Central memory CD4-positive, alpha-beta T cell (primary cell): ENCODE measurements at regions not wholly inside any gene's neighbourhood (a gene's known extent, or its start where the extent isn't known, plus 50 kb on each side); places are given as distances from the start of the nearest gene placed in this dataset.

Experiments
- DNase-seq: peaks from one replicate; pipeline ENCODE4 v3.0.0; 2022

DNA sequence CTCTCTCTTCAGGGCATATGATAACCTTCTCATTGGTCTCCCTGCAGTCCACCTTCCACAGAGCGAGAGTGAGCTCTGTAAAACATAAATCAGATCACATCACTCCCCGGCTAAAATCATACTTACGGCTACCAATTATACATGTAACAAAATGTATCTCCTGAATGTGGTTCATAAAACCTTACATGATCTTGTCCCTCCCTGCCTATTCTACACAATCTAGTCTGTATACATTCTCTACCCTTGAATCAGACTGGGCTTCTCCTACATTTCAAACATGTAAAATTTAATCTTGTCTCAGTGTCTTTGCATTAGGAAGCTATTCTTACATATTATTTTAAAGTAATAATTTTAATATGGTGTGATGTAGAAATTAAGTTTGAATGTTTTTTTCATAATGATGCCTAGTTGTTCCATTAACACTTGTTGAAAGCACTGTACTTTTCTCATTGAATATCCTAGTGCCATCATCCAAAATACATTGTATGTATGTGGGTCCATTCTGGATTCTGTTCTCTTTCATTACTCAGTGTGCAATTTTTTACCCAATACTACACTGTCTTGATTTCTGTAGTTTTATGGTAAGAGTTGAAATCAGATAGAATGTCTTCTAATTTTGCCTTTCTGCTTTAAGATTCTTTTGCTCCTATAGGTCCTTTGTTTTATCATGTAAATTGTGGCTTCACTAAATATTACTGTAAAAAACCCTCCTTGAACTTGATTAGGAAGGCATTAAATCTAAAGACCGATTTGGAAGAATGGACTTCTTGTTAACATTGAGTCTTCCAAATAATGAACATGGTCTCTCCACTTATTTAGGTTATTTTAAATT is 403.3 kb upstream of the EPHA7 start:
- no peak for DNase-seq

DNA sequence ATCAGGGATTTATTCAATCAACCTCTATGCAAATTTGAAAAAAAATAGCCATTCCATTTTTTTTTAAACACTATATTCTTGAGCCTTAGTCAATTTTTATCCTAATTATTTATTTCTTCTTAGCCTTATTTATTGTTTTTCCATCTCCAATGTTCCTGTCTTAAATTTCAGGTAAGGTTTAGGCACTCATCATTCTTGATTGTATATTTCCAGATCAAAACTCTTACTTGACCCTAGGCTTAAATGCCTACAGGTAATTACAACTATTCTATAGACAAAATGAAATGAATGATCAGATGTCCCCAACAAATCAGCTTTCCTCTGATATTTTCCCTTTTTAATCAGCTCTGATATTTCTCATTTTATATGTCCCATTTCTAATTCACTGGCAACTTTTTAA is 402.6 kb upstream of the EPHA7 start:
- no peak for DNase-seq

DNA sequence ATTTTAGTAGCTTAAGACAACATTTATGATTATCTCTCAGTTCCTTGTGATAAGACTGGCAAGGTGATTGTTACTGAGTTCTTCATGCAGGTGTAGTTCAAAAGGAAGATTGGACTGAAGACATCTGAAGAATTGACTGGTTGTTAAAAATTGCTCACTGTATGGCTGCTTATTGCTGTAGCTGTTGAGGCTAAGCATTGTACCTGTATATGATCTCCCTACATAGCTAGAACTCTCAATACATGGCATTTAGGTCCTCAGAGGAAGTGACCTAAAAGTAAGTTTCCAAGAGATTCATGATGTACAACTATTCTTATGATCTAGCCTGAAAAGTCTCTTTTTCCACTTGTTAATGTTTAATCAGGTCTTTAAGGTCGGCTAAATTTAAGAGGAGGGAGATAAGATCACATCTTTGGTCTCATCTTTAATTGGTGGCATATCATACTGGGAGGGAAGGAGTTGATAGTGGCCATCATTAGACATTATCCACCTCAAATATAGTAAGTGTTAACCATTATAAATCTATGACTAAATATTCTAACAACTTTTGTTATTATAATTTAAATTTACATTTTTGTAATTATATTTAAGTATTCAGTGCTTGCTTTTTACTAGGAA is 401.2 kb upstream of the EPHA7 start:
- no peak for DNase-seq

DNA sequence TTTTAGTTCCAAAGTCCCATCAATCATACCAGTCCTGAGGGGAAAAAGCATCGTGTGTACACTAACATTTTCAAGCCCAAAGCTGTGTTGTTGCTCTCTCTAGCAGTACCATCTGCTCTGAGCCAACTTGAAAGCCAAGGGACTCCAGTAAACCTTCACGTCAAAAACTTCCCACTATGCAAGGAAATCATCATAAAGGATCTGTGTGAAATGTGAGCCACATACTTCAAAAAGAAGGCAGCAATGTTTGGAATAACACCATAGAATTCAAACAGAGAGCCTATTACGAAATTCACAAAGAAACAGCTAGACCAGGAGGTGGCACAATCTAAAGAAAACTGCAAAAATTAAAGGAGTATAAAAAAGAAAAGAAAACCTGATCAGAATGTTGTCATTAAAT is 399.8 kb upstream of the EPHA7 start:
- no peak for DNase-seq

DNA sequence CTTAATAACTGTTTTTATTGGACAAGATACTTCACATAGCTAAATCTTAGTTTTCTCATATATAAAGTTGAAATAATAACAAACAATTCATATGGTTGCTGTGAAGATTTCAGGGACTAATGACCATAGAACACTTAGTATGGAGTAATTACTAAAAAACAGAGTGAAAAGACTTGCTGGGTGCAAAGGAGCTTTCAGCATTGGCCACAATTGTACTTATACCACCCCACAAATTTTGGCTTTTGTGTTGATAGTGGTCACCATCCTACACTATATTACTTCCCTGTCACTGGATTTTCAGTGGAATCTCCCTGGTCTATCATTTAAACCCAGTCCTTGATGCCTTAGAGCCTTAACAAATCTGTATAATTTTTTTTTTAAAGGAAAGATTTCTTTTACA is 398.6 kb upstream of the EPHA7 start:
- no peak for DNase-seq

DNA sequence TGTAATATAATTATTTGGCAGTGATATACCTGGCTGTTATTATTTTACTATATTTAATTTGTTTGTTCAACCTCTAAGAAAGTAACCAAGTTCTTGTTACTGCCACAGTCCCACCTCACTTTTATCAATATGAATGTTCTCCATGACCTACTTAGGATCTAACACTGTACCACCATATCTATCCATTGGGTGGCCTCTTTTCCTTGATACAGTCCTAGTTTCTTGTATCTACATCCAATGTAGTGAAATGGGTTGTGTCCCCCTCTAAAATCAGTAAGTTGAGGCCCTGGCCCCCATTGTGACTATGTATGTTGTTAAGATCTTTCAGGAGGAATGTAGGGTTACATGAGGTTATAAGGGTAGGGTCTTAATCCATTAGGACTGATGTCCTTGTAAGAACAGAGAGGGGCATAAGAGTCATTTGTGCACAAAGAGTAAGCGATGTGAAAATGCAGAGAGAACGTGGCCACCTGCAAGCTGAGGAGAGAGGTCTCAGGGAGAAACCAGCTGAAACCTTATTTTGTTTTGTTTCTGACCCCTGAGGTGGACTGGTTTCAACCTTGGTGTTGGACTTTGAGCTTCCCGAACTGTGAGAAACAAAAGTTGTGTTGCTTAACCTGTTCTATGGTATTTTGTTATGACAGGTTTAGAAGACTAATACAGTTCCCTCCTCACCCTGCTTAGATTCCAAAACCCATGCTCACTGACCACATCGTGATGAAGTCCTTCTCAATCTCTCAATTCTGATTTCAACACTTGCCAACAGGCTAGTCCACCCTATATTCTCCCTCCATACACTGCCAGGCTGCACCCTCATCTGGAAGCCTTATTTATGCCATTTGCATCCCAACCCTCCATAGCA is 387.3 kb upstream of the EPHA7 start:
- DNase-seq, result no peak

DNA sequence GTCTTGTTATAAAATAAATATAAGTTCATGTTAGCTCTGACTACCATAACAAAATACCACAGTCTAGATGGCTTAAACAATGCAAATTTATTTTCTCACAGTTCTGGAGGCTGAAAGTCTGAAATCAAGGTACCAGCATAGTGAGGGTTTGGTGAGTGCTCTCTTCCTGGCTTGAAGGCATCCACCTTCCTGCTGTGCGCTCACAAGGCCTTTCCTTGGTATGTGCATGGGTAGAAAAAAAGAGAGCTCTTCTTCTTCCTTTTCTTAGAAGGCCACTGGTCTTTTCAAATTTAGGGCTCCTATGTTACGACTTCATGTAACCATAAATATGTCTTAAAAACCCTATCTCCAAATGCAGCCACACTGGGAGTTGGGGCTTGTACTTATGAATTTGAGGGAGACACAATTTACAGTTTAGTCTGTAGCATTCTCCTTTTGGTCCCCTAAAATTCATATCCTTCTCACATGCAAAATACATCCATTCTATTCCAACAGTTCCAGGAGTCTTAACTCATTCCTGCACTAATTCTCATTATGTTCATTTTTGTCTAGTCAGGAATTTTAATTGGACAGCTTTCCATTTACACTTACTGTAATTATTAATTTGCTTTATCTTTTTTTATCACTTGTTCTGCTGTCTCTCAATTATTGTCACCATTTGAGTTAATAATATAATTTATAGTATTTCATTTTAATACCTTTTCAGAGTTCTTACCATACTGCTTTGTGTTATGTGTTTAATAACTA is 381.9 kb upstream of the EPHA7 start:
- no peak for DNase-seq

DNA sequence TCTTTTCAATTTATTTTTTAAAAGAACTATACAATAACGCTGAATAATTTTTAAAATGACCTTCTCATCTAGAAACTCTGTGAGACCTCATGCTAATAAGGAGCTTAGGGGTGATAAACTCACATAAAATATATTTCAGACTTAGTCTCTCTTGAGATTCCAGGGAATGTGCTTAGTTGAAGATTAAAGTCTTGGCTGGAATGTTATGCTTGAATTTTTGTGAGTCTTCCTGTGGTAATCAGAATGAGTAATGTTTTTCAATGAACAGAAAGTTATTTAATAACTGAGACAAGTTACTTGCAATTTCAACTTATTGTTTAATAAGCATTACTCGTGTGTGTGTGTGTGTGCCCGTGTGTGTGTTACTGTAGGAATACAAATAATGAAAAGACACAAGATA is 379.9 kb upstream of the EPHA7 start:
- no peak for DNase-seq

DNA sequence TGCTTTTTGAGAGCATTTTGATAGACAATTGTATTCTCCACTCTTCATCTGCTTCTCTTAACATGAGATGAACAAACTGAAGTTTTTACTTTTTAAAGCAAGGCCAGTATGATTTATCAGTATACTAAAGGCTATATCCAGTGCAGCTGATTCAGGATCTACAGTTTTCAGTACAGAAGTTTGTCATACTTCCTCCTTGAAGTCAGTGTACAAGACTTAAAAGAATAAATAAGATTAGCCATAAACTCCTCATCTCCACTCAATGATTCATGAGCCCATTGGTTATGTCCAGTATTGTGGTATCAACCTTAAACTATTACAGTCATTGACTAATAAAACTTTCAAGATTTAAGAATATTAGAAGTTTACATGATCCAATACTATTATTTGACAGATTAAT is 374.8 kb upstream of the EPHA7 start:
- DNase-seq, result no peak

DNA sequence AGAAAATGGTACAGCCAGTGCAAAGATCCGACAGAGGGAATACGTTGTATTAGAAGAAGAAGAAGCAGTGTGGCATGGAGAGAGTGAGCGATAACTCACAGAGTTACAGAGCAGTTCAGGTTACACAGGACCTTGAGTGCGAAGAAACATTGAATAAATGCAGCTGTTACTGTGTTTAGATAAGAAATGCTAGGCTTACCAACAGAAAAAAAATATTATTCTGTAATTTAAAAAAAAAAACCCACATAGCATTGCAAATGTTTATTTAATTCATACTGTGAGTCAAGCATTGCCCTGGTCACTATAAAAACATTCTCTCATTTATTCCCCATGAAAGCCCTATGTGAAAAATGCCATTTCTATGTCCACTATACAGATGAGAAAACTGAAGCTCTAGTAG is 373.4 kb upstream of the EPHA7 start:
- no peak for DNase-seq

DNA sequence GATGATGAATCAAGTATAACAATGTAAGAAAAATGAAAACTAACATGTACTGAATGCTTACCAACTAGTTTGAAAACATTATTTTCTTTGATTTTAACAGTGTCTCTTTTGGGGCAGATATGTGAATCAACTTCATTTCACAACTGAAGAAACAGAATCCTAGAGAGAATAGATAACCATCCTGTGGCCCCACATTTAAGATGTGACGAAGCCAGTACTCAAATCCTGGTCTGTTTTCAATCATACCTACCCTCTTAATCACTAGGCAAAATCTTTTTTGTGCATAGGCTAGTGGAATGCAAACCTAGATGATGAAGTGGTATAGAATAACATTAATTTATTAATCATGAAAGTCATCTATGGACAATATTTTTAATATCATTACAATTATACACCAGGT is 371.6 kb upstream of the EPHA7 start:
- no peak for DNase-seq

DNA sequence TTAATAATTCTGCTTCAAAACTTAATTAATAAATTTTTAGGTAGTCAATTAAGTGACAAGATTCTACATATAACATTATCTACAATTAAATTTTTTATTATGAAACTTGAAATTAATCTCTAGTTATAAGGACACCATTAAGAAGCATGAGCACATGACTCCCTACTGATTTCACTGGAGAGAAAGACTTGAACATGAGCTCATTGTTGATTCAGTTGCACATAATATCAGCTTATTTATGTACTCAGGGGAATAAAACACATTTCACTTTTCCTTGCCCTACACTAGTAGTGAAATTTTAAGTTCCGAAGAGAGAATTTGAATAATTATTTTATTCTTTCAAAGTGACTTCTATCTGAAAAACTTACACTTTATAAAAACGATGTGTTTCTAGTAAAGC is 370.2 kb upstream of the EPHA7 start:
- no peak for DNase-seq

DNA sequence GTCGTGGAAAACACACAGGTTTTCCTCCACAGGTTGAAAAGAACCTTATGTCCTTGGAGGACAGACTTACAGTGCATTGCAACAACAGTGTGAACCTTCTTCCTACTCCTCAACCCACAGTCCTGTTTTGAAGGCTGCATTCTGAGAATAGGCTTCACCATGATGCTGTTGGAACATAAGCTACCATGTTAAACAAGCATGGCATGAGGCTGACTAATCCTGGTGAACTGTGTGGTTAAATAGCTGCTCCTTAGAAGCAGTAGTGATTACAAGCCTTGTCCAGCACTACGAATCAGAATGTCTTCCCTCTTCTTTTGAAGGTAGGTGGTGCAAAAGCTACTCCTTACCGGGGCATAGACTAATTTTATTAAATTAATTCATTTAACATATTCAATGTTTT is 368.5 kb upstream of the EPHA7 start:
- no peak for DNase-seq

DNA sequence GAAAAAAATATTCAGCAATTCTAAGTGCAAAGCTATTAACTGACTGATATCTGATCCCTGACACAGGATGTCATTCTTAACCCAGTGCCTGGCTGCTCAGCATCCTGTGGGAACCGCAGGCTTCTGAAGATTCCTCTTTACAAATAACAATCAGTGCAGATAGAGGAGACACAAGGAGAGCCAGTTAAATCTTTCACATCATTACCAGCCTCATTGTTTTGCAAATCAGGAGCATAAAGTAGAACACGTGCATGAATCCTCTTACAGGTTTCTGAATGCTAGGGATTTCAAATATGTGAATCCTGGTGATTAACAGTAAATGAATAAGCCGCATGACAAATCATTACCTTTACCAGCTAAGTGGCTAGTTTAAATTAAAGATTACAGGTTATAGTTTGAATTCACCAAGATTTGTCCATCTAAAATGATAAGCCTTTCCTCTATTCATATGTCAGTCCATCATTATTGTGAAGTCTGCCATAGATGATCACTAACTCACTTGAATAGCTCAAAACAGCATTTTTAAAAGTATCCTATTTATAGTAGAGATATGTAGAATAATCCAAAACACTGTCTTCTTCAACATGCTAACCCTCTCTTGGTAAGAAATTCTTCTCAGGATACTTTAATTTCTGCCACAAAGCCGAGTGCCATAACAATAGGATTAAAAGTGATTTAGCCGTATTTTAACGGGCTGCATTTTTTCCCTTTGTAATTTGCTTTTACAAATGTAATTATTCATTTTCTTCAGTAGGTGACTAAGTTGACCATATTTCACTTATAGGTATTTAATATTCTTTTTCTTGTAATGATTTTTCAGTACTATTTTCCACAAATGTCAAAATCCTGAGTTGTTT is 367.3 kb upstream of the EPHA7 start:
- DNase-seq, result no peak

DNA sequence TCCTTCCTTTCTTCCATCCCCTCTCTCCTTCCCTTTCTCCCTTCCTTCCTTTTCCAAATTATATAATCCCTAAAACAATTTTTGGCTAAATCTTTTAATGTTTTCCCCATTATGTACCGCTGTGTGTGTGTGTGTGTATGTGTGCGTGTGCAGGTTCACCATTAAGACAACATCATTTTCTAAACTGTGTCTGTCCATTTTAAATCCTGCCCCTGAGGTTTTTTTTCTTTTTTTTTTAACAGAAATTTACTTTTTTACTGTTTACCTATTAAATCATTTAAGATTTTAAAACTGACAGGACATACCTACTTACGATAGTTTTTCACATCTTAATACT is 366.3 kb upstream of the EPHA7 start:
- DNase-seq, result no peak

DNA sequence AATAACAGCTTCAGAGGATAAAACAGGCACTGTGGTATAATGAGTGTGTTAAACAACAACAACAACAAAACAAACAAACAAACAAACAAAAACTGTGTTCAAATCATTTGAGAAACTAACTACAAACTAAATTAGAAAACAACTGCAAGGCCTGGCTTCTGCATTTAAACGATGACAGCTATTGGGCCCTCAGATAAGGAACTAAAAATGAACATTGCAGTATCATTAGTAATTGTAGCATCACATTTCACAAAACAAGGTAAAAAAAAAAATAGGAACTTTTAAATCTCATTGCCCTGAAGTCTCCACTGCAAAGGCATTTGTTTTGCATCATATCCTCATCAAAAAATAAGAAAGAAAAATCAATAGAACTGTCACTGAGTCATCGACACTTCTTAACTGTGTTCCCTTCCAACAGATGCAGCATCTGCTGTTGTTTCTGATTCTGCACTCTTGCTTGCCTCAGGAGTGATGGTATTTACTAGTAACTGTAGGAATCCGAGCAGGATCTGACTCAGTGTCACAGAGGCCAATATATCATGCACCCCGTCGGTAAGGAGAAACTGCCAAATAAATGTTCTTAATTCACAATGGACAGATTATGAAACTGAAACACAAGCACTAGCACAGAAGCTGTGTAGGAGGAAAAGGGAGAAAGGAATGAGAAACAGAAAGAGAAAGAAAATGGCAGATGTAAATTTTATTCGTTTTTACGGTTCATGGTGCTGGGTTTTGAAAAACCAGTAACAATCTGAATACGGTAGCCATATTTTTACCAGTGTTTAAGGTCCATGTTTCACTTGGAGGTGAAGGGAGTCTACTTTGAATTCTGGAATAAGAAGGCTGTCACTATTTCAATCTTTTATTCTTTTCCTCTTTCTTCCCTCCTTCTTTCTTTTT is 365.7 kb upstream of the EPHA7 start:
- DNase-seq, result no peak

DNA sequence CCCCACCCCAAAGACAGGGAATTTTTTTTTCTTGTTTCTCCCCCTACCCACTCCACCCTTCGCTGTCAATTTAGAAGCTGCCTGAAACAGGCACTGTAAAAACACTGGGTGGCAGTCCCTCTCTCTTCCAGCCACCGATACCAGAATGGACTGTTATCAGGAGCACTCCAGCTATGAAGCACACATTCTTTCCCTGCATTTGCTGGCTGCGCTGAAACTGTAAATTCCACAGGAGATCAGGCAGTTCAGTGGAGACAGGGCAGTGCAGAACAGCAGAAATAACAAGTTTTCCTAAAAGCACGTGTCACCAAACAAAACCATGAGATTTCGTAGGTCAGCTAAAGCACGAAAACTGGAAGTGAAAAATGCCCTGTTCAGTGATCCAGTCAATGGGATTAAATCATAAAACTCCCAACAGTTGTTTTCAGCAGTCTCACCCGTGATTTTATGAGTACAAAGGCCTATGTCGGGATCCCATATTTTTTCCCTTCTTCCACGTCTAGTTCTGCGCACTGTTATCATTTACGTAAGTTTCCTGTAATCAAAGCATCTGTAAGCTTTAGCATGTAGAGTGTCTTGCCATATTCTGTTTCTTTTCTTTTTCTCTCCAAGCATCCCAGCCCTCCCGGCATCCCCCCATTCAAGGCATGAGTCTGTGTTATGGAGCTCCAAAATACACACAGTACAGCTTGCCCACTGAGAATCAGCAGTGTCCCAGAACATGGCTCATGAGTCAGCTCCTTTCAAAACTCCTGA is 359.9 kb upstream of the EPHA7 start:
- no peak for DNase-seq

DNA sequence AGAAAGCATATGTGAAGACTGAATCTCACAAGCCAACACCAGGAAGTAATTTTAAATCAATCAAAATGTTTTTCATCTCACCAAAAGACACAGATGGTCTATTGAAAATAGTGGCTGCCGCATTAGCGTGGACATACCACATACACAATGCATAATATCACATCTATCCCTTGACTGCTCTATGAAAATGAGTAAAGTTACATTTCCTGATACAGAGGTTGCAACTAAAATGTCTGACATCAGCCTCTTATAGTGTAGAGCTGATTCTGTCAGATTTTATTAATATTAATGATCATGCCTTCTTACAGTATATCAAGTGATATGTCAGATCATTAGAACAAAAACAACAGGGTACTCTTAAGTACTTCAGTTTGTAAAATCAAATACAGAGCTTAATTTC is 339.8 kb upstream of the EPHA7 start:
- DNase-seq, result no peak

DNA sequence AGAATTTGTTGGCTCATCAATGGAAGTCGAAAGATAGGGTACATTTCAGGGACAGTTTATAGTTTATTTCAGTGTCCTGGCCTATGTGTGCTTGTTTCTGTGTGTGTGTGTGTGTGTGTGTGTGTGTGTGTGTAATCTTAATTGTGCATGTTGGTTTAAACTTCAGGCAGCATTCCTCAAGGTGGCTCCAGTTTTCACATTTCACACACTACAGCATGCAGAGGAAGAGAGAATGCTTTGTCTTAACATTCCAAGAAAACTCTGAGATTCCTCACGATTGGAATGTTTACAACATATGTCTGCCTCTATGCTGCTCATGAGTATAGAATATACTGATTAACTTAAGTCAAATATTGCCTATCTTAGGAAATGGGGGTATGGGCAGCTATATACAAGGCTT is 332.6 kb upstream of the EPHA7 start:
- no peak for DNase-seq

DNA sequence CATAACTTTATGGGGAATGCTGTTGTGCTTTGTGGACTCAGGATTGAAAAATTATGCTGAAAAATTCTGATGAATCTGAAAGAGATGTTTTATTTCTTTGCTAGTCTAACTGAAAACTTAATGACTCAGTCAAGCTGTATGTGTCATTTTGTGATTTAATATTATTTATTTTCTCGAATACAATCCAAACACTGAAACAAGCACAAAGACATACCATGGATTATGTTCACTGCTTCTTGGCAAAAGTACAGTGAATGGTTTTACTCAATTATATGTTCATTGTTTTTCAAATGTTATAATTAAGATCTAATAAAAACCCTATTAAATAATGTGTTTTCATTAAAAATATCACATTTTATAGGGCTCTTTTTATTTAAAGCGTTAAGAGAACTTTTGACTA is 330.6 kb upstream of the EPHA7 start:
- no peak for DNase-seq
